SKM-1 treated with dmso at 0.1 percent for 144 hours (cell line): ENCODE measurements at regions not wholly inside any gene's neighbourhood (a gene's known extent, or its start where the extent isn't known, plus 50 kb on each side); places are given as distances from the start of the nearest gene placed in this dataset.

ENCODE experiments used
- DNase-seq: peaks from one replicate; lab custom pipeline; 2025; ENCODE audit not compliant: unreplicated experiment; lab: John Stamatoyannopoulos, UW

GRCh38 chr3:106168962-106169750 lies 300.3 kb upstream of the CBLB start:
- DNase-seq, result no peak

- DNase-seq, result no peak
These were observed 301.8 kb upstream of the CBLB start for GRCh38 chr3:106170636-106171035.

DNA sequence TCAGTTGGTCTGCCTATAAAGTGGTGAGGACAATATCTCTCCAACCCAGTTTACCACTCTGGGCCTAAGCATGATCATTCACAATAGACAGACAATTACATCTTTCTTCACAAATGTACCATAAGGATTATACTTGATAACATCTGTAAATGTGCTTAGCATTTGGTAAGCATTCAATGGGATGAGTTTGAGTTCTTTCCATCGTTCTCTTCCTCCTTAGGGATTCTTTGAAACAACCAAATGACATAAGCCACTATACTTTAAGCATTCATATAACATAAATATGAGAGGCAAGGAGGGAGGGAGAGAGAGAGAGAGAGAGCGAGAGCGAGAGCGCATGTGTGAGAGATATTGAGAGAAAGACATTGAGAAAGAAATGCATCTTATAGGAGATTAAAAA lies 303.3 kb upstream of the CBLB start:
- no peak for DNase-seq

- no peak for DNase-seq
These were observed 304.0 kb upstream of the CBLB start for GRCh38 chr3:106172780-106173179.

DNA sequence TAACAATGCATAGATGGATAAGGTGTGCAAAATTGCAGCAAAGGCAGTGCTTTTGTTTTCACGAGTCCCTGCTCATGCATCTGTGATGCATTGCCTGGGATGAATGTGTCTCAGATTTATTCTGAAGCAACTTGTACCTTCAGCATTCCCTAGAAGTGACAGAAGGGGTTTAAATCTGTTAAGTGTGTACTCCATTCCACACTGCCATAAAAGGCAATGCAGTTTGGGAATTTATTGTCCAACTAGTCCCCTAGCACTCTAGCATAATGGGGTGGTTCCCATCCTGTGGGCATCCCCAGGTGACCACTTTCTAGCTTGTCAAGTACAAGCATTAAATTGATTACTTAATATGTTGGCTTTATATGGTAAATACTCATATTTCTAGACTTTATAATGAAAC lies 306.5 kb upstream of the CBLB start:
- no peak for DNase-seq

- no peak for DNase-seq
These were observed 307.9 kb upstream of the CBLB start for GRCh38 chr3:106176734-106177133.

DNA sequence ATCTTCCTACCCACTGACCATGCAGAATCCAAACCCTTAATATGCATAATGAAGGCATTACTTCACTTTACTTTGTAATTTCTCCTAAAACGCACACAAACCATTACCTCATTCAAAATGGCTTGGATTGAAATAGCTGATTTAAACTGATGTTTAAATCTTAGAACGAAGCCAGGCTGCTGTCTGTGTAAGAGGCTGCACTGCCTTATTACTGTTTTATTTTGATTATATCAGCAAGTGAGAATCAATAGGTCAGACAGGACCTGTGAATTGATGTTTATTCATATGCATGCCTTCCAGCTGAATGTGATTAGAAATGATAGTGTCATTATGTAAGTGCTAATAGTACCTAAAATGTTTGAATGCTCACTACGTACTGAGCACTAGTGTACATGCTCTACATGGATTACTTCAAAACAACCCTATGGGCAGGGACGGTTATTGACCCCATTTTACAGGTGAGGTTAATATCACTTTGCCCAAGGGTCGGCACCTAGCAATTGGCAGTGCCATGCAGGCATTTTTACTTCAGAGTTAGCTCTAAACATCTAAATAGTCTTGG lies 314.2 kb upstream of the CBLB start:
- DNase-seq, result no peak

DNA sequence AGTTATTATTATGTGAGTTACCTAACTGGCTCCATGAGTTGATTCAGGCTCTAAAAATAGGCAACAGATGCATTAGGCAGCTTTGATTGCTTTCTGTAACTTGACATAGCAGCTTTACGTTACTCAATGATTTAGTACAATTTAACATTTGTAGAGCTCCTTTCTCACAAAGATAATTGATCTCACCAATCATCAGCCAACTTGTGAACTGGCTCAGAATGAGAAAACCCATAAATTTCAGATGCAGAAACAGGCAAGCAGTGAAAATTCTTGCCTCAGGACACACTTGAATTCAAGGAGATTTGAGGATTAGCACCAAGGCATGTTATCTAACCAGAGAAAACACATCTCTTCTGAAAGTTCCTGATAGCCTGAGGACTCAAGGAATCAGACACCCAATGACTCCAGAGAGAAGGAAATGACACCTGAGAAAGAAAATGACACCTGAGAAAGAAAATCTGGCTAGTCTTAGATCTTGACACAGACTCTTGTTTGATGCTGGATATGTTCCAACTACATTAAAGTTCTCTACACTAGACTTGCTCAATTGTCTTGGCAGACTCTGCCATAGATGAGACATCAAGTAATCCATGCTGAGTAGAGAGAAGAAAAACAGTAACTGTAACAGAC lies 315.1 kb upstream of the CBLB start:
- DNase-seq, result no peak

- DNase-seq, result no peak
These were observed 316.0 kb upstream of the CBLB start for GRCh38 chr3:106184540-106185457.

- no peak for DNase-seq
These were observed 317.1 kb upstream of the CBLB start for GRCh38 chr3:106185949-106186348.

DNA sequence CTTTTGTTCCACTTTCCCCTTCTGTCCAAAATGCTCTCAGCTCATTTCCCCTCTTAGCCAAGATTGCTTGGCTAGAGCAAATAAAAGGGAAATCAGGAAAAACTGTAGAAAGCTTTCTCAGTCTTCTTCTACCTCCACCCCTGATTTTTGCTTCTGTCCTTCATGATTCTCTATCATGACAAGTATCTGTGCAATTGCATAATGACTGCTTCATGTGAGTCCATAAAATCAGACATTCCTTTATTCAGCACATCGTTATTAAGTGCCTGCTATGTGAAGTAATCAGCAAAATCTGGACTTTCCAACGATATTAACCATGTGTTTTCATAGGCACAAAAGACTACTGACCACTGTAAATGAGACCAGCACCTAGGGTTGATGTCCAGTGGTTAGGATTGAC lies 321.5 kb upstream of the CBLB start:
- DNase-seq, result no peak

- DNase-seq, result no peak
These were observed 322.4 kb upstream of the CBLB start for GRCh38 chr3:106191211-106191610.

- no peak for DNase-seq
These were observed 323.1 kb upstream of the CBLB start for GRCh38 chr3:106191913-106192312.

- DNase-seq, result no peak
These were observed 325.1 kb upstream of the CBLB start for GRCh38 chr3:106193876-106194275.

- DNase-seq, result no peak
These were observed 325.9 kb upstream of the CBLB start for GRCh38 chr3:106194726-106195125.

DNA sequence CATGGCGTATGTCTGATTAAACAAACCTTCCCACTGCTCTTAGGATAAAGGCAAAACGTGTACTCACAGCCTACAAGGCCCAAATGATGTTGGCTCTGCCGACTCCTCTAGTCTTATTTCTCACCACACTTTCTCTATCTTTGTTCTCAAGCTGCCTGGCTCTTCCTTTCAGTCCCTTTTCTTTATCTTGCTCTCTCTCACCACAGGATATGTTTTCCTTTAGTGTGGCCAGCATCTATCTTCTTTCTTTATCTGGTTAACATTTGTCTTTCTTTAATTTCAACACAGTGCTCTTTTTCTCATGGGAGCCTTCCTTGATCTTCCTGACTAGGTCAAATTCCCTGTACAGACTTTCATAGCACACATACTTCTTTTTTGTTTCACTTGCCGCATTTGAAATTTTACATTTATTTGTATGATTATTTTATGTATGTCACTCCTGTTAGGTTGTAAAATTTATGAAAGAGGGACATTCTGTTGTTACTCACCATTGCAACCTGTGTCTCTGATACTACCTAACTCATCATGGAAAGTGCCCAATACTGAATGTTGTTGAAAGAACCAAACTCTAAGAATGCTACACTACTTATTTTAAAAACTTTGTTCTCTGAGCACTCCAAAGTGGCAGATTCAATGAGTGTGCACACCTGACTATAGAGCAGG lies 328.9 kb upstream of the CBLB start:
- no peak for DNase-seq

GRCh38 chr3:106204160-106204868 lies 335.5 kb upstream of the CBLB start:
- DNase-seq, result no peak

GRCh38 chr3:106206146-106206545 lies 337.3 kb upstream of the CBLB start:
- no peak for DNase-seq

- DNase-seq, result no peak
These were observed 337.8 kb upstream of the CBLB start for GRCh38 chr3:106206613-106207012.

- no peak for DNase-seq
These were observed 339.4 kb upstream of the CBLB start for GRCh38 chr3:106208251-106208650.
